Suprapubic skin (tissue), 4 donors: ENCODE measurements at regions not wholly inside any gene's neighbourhood (a gene's known extent, or its start where the extent isn't known, plus 50 kb on each side); places are given as distances from the start of the nearest gene placed in this dataset.

Source experiments
- EP300 ChIP-seq: sonication (generic); formaldehyde crosslinking; IDR thresholded peaks from one replicate; pipeline ENCODE4 v1.6.1; 2017; ENCODE audit warnings: antibody characterized with exemption
- POLR2A ChIP-seq, 2 donors: fragments of 450-650 bp; IDR thresholded peaks; one replicate each; pipeline ENCODE4 v1.6.1; 2017; ENCODE audit warnings: antibody characterized with exemption in 2 of 2, mild to moderate bottlenecking in 2 of 2, moderate library complexity in 2 of 2
- POLR2AphosphoS5 ChIP-seq, 3 donors: sonication (generic); formaldehyde crosslinking; IDR thresholded peaks; one replicate each; pipeline ENCODE4 v1.6.1; 2017; ENCODE audit warnings: antibody characterized with exemption in 3 of 3
- TF ChIP-seq, protein P1 (sequence below), 2 donors: fragments of 200-600 bp in 1 of 2; fragments of 450-650 bp in 1 of 2; sonication (generic) in 1 of 2; IDR thresholded peaks; one replicate each; pipeline ENCODE4 v1.5.1; 2016 to 2019; ENCODE audit warnings: antibody characterized with exemption in 2 of 2, mild to moderate bottlenecking in 1 of 2, moderate library complexity in 1 of 2

DNA sequence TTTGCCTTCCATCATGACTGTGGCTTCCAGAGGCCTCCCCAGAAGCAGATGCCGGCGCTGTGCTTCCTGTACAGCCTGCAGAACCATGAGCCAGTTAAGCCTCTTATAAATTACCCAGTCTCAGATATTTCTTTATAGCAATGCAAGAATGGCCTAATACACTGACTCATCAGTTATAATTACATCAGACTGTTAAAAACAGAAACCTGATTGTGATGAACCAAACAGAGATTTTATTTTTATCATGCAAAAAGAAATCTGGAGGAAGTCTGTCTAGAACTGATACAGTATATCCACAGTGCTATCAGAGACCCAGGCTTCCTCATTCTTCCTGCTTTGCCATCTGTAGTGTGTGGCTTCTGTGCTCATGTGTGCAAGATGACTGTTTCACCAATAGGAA is 93.4 kb upstream of the MEX3C start:
- TF ChIP-seq, protein P1, sequence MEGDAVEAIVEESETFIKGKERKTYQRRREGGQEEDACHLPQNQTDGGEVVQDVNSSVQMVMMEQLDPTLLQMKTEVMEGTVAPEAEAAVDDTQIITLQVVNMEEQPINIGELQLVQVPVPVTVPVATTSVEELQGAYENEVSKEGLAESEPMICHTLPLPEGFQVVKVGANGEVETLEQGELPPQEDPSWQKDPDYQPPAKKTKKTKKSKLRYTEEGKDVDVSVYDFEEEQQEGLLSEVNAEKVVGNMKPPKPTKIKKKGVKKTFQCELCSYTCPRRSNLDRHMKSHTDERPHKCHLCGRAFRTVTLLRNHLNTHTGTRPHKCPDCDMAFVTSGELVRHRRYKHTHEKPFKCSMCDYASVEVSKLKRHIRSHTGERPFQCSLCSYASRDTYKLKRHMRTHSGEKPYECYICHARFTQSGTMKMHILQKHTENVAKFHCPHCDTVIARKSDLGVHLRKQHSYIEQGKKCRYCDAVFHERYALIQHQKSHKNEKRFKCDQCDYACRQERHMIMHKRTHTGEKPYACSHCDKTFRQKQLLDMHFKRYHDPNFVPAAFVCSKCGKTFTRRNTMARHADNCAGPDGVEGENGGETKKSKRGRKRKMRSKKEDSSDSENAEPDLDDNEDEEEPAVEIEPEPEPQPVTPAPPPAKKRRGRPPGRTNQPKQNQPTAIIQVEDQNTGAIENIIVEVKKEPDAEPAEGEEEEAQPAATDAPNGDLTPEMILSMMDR (IDR thresholded peaks at IDR 0.05): no peak
- no peak for TF ChIP-seq POLR2A (IDR thresholded peaks at IDR 0.05)
- TF ChIP-seq EP300: no peak
- no peak for TF ChIP-seq POLR2AphosphoS5 (IDR thresholded peaks at IDR 0.05)
